Endothelial cell of umbilical vein (primary cell): ENCODE measurements at regions not wholly inside any gene's neighbourhood (a gene's known extent, or its start where the extent isn't known, plus 50 kb on each side); places are given as distances from the start of the nearest gene placed in this dataset.

ENCODE experiments used
- BruUV-seq: library from RNA; stranded (reverse); fragments of 400-500 nt; replicated peaks from 2 replicates; lab custom pipeline; 2021; lab: Mats Ljungman, UMichigan
- CTCF ChIA-PET: fragments of 300-600, 350-600 bp; sonication (Branson Sonifier 250); formaldehyde crosslinking; loops from one replicate; lab custom pipeline; 2021; ENCODE audit warnings: antibody characterized with exemption, inconsistent platforms; lab: Charles Lee
- POLR2A ChIA-PET: fragments of 300-600, 350-600 bp; sonication (Branson Sonifier 250); formaldehyde crosslinking; loops from one replicate; lab custom pipeline; 2021; ENCODE audit warnings: antibody characterized with exemption, inconsistent platforms; lab: Charles Lee
- DNase-seq: peaks from one replicate; pipeline ENCODE4 v3.0.0-alpha.2; 2011; ENCODE audit warnings: low read depth, low spot score
- FAIRE-seq: peaks from 2 replicates; lab custom pipeline; 2011; peaks lifted over from hg19 to GRCh38; lab: Jason Lieb, UNC
- H2AFZ ChIP-seq: 2 replicates; pipeline ENCODE4 v1.6.0; 2012; ENCODE audit warnings: low read depth, low read length, control low read depth, inconsistent platforms
- H3K27ac ChIP-seq: 2 replicates; pipeline ENCODE4 v1.5.1; 2011; ENCODE audit warnings: low read depth, mild to moderate bottlenecking, control low read depth, low read length, moderate library complexity; ENCODE audit not compliant: insufficient read depth
- H3K27me3 ChIP-seq, 2 experiments: 2 replicates each; pipeline versions ENCODE4 v1.6.0 to v1.6.1; 2011; ENCODE audit warnings: low read length in 2 of 2, mixed read lengths in 1 of 2; ENCODE audit not compliant: control insufficient read depth in 2 of 2, insufficient read depth in 2 of 2
- H3K36me3 ChIP-seq, 2 experiments: 2 replicates in 1 of 2; 3 replicates in 1 of 2; pipeline ENCODE4 v1.5.1; 2011; ENCODE audit warnings: low read length in 2 of 2, mild to moderate bottlenecking in 1 of 2, moderate library complexity in 1 of 2; ENCODE audit not compliant: control insufficient read depth in 2 of 2, insufficient read depth in 2 of 2; ENCODE audit errors: extremely low read depth in 1 of 2
- H3K4me1 ChIP-seq: 3 replicates; pipeline ENCODE4 v1.5.1; 2011; ENCODE audit warnings: mild to moderate bottlenecking, low read length; ENCODE audit not compliant: control insufficient read depth, insufficient read depth; ENCODE audit errors: extremely low read depth
- H3K4me2 ChIP-seq: 2 replicates; pipeline ENCODE4 v1.6.1; 2011; ENCODE audit warnings: low read length, control low read depth, mixed read lengths; ENCODE audit not compliant: insufficient read depth
- H3K4me3 ChIP-seq, 3 experiments: fragments of 200-600 bp in 1 of 3; sonication (generic), shearing (Covaris generic) in 1 of 3; replicated peaks in 1 of 3; 2 replicates each; pipeline ENCODE4 v1.5.1; 2011 to 2016; ENCODE audit warnings: control low read depth in 3 of 3, low read length in 3 of 3, mild to moderate bottlenecking in 2 of 3, inconsistent platforms in 1 of 3, low read depth in 1 of 3, moderate library complexity in 1 of 3; ENCODE audit not compliant: insufficient read depth in 1 of 3
- H3K79me2 ChIP-seq: 2 replicates; pipeline ENCODE4 v1.6.0; 2012; ENCODE audit warnings: low read length, inconsistent platforms; ENCODE audit not compliant: control insufficient read depth, insufficient read depth
- H3K9ac ChIP-seq: replicated peaks from 2 replicates; pipeline ENCODE3; 2011; ENCODE audit warnings: low read length, control low read depth; ENCODE audit not compliant: insufficient read depth; ENCODE audit errors: extremely low read depth
- H3K9me1 ChIP-seq: replicated peaks from 3 replicates; pipeline ENCODE4 v1.6.0; 2011; ENCODE audit warnings: mild to moderate bottlenecking, low read length; ENCODE audit not compliant: control insufficient read depth, insufficient read depth; ENCODE audit errors: extremely low read depth
- H3K9me3 ChIP-seq: replicated peaks from 2 replicates; pipeline ENCODE4 v1.5.1; 2012; ENCODE audit warnings: low read length, inconsistent platforms; ENCODE audit not compliant: control insufficient read depth, insufficient read depth
- H4K20me1 ChIP-seq: replicated peaks from 2 replicates; pipeline ENCODE3; 2011; ENCODE audit warnings: mild to moderate bottlenecking, low read length; ENCODE audit not compliant: control insufficient read depth, insufficient read depth; ENCODE audit errors: extremely low read depth
- EZH2 ChIP-seq: IDR thresholded peaks from 2 replicates; pipeline ENCODE4 v1.6.1; 2012; ENCODE audit warnings: borderline replicate concordance, low read depth, mild to moderate bottlenecking, moderate library complexity, low read length, inconsistent platforms; ENCODE audit not compliant: severe bottlenecking
- FOS ChIP-seq: IDR thresholded peaks from 2 replicates; pipeline ENCODE4 v1.6.1; 2011; ENCODE audit warnings: mild to moderate bottlenecking, low read length, moderate library complexity, borderline replicate concordance; ENCODE audit not compliant: insufficient read depth
- GATA2 ChIP-seq: IDR thresholded peaks from 2 replicates; pipeline ENCODE4 v1.7.0; 2011; ENCODE audit warnings: low read depth, mild to moderate bottlenecking, moderate library complexity, mixed read lengths, low read length; ENCODE audit not compliant: insufficient read length, insufficient read depth
- JUN ChIP-seq: IDR thresholded peaks from 2 replicates; pipeline ENCODE4 v1.6.1; 2011; ENCODE audit warnings: borderline replicate concordance, low read depth; ENCODE audit not compliant: insufficient read length, insufficient read depth
- MYC ChIP-seq: IDR thresholded peaks from one replicate; pipeline ENCODE4 v1.6.1; 2011; ENCODE audit warnings: mild to moderate bottlenecking, low read depth, low read length
- POLR2A ChIP-seq: IDR thresholded peaks from 2 replicates; pipeline ENCODE4 v1.6.1; 2012; ENCODE audit warnings: low read depth, mild to moderate bottlenecking, control low read depth, low read length
- POLR2AphosphoS5 ChIP-seq: IDR thresholded peaks from 2 replicates; pipeline ENCODE4 v1.6.1; 2012; ENCODE audit warnings: low read depth, mild to moderate bottlenecking, control low read depth, low read length, moderate library complexity; ENCODE audit not compliant: insufficient read depth
- dilution Hi-C: fragments of 300-500 bp; cut with MboI; formaldehyde crosslinking; loops from one replicate; pipeline ENCODE4 v1.15.0; 2019; ENCODE audit warnings: low sequenced_read_pairs; ENCODE audit not compliant: extremely low pct_ligation_motif_present
- intact Hi-C: fragments of 100-400 bp; cut with micrococcal nuclease; formaldehyde crosslinking; loops from one replicate; pipeline ENCODE4 v1.10.0; 2022
- TF ChIP-seq, protein P1 (sequence below): IDR thresholded peaks from 2 replicates; pipeline ENCODE4 v1.6.1; 2011; ENCODE audit not compliant: insufficient read depth, insufficient read length
- TF ChIP-seq, protein P2 (sequence below), 2 donors: IDR thresholded peaks; 1 replicate in 1 of 2; 2 replicates in 1 of 2; pipeline ENCODE4 v1.5.1; 2011; ENCODE audit warnings: low read length in 2 of 2, mild to moderate bottlenecking in 2 of 2, moderate library complexity in 2 of 2, control low read depth in 1 of 2, inconsistent platforms in 1 of 2, low read depth in 1 of 2; ENCODE audit not compliant: insufficient read depth in 1 of 2; ENCODE audit errors: extremely low read depth in 1 of 2

DNA sequence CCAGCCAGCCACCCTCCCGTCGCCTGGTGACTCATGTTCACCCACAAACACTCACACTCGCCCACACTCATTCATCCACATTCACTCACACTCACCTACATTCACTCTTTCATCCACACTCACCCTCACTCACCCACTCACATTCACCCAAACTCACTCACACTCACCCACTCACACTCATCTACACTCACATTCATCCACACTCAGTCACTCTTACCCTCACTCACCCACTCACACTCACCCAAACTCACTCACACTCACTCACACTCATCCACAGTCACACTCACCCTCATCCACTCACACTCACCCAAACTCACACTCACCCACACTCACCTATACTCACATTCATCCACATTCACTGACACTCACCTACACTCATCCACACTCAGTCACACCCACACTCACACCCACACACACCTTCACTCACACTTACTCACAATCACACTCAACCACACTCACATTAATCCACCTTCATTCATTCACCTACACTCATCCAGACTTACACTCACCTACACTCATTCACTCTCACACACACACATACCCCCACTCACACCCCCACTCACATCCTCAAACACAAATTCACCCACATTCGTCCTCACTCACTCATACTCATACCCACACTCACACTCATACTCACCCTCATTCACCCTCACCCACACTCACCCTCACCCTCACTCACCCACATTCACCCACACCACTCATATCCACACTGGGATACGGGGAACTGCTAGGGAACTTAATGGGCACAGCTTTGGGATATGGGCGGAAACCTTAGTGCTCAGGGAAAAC is 2221.6 kb upstream of the AGA start:
- TF ChIP-seq FOS (no peak), JUN (no peak), EZH2 (no peak), POLR2AphosphoS5 (no peak), GATA2 (no peak), POLR2A (no peak)
- TF ChIP-seq, protein P1, sequence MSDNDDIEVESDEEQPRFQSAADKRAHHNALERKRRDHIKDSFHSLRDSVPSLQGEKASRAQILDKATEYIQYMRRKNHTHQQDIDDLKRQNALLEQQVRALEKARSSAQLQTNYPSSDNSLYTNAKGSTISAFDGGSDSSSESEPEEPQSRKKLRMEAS: no peak
- H4K20me1 ChIP-seq: no peaks in the 10 kb centered on the region
- ChIA-PET POLR2A (no interaction called here), CTCF (no interaction called here)
- no peaks in the 10 kb centered on the region for H3K27me3 ChIP-seq
- H3K9ac ChIP-seq: no peak overlapping the region
- H3K27ac ChIP-seq: no peak overlapping the region
- intact Hi-C loops (no loop called here), dilution Hi-C loops (no loop called here)
- FAIRE-seq: no peak
- BruUV-seq: no TSS peak
- no peak overlapping the region for H3K4me2 ChIP-seq
- no peaks in the 10 kb centered on the region for H3K36me3 ChIP-seq
- no peak for DNase-seq
- H3K9me1 ChIP-seq: no peaks in the 10 kb centered on the region
- no peaks in the 10 kb centered on the region for H3K4me1 ChIP-seq
- H2AFZ ChIP-seq: no peak overlapping the region
- peaks cover 4% of the 10 kb centered on the region for H3K9me3 ChIP-seq
- no peak overlapping the region for H3K4me3 ChIP-seq
- H3K79me2 ChIP-seq: no peaks in the 10 kb centered on the region

DNA sequence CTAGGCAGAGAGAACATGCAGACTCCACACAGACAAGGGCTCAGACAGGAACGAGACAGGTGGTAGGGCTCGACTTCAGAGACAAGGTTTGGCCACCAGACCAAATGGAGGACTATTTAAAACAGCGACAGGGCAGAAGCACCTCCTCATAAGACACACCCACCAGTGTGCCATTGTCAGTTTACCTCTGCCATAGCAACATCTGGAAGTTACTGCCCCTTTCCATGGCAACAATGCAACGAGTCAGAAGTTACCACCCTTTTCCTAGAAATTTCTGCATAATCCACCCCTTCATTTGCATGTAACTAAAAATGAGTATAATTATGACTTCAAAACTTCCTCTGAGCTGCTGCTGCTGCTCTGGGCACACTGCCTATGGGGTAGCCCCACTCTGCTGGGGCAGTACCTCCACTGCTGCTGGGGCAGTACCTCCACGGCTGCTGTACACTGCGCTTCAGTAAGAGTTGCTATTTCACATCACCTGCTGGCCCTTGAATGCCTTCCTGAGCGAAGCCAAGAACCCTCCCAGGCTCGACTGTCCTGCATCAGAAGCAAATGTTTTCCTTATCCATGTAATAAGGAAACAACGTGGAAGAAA is 2222.3 kb upstream of the AGA start:
- Histone ChIP-seq H3K27me3 (no peaks in the 10 kb centered on the region), H2AFZ (no peak overlapping the region), H3K79me2 (no peaks in the 10 kb centered on the region), H3K4me2 (no peak overlapping the region), H3K9me1 (no peaks in the 10 kb centered on the region), H3K27ac (no peak overlapping the region), H3K4me3 (no peak overlapping the region), H4K20me1 (no peaks in the 10 kb centered on the region), H3K9me3 (peaks cover 4% of the 10 kb centered on the region), H3K4me1 (no peaks in the 10 kb centered on the region), H3K36me3 (no peaks in the 10 kb centered on the region), H3K9ac (no peak overlapping the region)
- no peak for DNase-seq
- TF ChIP-seq, protein P1: no peak
- TF ChIP-seq GATA2 (no peak), POLR2A (no peak), POLR2AphosphoS5 (no peak), MYC (no peak)
- TF ChIP-seq, protein P2, sequence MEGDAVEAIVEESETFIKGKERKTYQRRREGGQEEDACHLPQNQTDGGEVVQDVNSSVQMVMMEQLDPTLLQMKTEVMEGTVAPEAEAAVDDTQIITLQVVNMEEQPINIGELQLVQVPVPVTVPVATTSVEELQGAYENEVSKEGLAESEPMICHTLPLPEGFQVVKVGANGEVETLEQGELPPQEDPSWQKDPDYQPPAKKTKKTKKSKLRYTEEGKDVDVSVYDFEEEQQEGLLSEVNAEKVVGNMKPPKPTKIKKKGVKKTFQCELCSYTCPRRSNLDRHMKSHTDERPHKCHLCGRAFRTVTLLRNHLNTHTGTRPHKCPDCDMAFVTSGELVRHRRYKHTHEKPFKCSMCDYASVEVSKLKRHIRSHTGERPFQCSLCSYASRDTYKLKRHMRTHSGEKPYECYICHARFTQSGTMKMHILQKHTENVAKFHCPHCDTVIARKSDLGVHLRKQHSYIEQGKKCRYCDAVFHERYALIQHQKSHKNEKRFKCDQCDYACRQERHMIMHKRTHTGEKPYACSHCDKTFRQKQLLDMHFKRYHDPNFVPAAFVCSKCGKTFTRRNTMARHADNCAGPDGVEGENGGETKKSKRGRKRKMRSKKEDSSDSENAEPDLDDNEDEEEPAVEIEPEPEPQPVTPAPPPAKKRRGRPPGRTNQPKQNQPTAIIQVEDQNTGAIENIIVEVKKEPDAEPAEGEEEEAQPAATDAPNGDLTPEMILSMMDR (IDR thresholded peaks at IDR 0.05; ENCODE audit: extremely low read depth in 1 of 2, insufficient read depth in 1 of 2, low read depth in 1 of 2, low read length in 2 of 2): no peak
- FAIRE-seq: no peak
- ChIA-PET CTCF (no interaction called here), POLR2A (no interaction called here)
- BruUV-seq: no TSS peak
- dilution Hi-C loops (no loop called here), intact Hi-C loops (no loop called here)
